ENCODE measurements at regions not wholly inside any gene's neighbourhood (a gene's known extent, or its start where the extent isn't known, plus 50 kb on each side); places are given as distances from the start of the nearest gene placed in this dataset.

- DNase-seq (ENCODE audit: low spot score): no peak
Observed at GRCh38 chr18:55651236-55651635, 63.2 kb upstream of the TCF4 start.

GRCh38 chr18:55650363-55650870, 62.4 kb upstream of the TCF4 start:
- DNase-seq (ENCODE audit: low spot score): no peak

DNA sequence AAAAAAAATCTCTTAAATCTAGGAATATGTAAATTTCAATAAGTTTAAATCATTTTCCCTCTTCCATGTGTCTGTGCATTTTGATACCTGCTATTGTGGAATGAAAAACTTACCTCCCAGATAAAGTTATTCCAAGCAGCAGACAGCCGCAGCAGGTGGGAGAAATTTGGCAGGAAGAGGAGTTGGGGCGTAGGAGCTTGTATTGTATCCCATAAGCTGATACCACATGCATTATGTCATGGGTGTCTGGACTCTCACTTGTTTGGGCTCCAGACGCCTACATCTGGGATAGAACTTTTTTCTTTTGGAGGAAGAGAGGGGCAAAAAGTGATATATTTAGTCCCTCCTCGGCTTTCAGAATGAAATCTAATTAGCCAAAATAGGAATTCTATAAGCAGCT, 59.3 kb upstream of the TCF4 start:
- DNase-seq (ENCODE audit: low spot score): no peak

DNA sequence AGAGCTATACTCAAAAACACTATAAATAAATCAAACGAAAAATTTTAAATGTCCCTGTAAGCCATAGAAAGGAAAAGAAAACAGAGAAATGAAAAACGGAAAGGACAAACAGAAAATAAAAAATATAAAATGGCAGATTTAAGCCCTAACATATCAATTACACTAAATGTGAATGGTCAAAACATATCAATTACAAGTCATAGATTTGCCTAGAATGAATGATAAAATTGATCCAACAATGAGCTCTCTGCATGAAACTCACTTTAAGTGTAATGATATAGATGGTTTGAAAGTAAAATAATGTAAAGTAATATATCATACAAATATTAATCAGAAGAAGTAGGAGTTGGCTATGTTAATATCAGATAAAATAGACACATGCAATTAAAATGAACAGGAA, 54.2 kb upstream of the TCF4 start:
- DNase-seq (ENCODE audit: low spot score): no peak

DNA sequence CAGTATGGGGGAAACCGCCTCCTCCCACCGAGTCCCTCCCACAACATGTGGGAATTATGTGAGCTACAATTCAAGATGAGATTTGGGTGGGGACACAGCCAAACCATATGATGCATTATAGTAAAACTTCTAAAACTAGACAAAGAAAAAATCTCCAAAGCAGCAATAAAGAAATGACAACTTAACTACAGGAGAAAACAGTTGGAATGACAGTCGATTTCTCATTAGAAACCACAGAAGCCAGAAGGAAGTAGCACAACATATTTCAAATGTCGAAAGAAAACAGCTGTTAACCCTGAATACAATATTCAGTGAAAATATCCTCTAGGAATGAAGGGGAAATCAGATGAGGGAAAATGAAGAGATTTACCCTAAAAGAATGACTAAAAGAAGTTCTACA, 53.5 kb upstream of the TCF4 start:
- no peak for DNase-seq (ENCODE audit: low spot score)
